OCI-M1 (cell line): ENCODE measurements at regions not wholly inside any gene's neighbourhood (a gene's known extent, or its start where the extent isn't known, plus 50 kb on each side); places are given as distances from the start of the nearest gene placed in this dataset.

ENCODE experiments used
- DNase-seq: peaks from one replicate; lab custom pipeline; 2025; lab: John Stamatoyannopoulos, UW

GRCh38 chr20:30007496-30007895 is 1250.0 kb upstream of the DEFB115 start:
- peak; percentile 8 for DNase-seq
